GM21737 (cell line): ENCODE measurements at regions not wholly inside any gene's neighbourhood (a gene's known extent, or its start where the extent isn't known, plus 50 kb on each side); places are given as distances from the start of the nearest gene placed in this dataset.

Experiments
- ATAC-seq: cut with Tn5 transposase; IDR thresholded peaks from one replicate; pipeline ENCODE4 v1.9.1; 2021; ENCODE audit warnings: mild to moderate bottlenecking, moderate library complexity; ENCODE audit not compliant: unreplicated experiment

DNA sequence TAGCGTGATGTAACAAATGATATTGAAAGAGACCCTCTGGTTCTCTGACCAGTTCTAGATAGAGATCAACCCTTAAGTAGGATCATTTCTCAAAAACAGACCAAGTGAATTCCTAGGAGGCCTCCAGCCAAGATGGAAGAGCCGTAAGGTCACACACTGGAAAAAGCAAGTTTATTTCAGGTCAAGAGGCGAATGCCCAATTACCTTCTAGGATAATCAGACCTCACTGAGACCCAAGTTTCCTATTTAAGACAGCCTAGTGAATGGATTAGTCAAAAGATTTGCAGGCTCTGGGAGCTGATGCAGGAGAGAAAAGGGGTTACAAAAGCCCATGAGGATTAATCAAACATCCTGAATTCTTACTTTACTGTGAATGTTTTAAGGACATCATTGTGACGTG is 486.1 kb upstream of the NRP1 start:
- no peak for ATAC-seq

DNA sequence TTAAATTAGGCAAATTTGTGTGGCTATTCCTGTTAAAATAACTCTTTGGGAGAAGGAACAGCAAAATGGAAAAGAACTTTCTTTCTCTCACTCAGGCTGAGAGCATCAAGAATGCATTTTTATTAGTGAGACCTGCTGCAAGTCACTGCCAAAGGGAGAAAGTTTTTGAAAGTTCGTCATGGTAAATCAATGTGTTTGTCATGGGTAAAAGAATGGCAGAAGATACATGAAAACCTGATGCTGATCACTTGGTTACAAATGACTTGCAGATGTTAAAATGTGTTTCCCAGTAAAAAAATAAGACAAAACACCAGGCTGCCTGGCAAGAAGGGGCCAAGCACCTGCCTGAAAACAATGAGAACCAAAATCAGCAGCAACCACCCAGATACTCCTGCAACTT is 484.7 kb upstream of the NRP1 start:
- no peak for ATAC-seq

DNA sequence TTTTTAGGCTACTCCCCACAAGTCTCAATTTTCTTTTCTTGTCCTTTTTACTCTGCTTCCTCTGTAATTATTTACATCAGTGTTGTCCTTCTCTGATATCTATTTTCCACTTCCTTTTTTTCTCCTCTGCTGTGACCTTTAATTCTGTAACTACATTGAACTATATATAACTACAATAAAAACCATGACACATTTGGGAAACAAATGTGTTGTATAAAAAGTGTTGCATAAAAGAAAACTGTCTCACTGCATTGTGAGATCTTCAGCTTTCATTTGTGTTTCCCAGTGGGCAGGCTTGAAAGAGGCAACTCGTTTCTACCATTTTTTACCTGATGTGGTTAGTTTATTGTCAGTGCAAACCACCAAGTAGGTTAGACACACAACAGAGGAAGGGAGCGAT is 483.9 kb upstream of the NRP1 start:
- no peak for ATAC-seq

- ATAC-seq: no peak
Observed at GRCh38 chr10:33817605-33818004, 483.1 kb upstream of the NRP1 start.

- ATAC-seq: no peak
Observed at GRCh38 chr10:33815776-33816175, 481.3 kb upstream of the NRP1 start.

GRCh38 chr10:33813871-33814270 is 479.4 kb upstream of the NRP1 start:
- ATAC-seq: no peak

DNA sequence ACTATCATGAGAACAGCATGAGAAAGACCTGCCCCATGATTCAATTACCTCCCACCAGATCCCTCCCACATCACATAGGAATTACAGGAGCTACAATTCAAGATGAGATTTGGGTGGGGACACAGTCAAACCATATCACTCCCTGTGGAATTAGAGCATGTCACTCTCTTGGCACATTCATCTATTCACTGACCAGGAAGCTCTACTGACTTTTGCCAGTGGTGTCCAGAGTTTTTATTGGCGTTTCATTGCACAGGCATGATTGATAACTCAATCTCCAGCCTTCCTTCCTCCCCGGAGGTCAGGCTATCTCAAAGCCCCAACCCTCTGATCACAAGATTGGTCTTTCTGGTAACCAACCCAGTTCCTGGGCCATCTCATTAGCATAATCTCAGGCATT is 478.9 kb upstream of the NRP1 start:
- ATAC-seq: no peak

- ATAC-seq: no peak
Observed at GRCh38 chr10:33812586-33812985, 478.1 kb upstream of the NRP1 start.

DNA sequence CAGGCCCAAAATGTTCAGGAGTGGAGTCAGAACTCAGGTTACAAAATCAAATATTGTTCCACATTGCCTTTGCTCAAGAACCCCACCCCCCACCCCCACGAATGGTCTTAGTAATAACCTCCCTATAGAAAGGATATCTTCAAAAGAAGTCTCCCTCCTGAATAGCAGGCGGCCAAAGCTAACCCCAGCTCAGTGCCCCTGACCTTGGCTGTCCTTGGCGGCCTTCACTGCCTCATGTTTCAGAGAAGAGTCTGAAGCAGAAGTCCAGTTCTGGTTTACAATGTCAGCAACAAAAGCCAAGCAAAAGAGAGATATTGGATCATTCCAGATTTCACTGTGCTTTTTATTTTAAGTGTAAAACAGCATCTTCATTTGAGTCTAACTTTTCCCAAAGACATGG is 476.5 kb upstream of the NRP1 start:
- ATAC-seq: no peak

DNA sequence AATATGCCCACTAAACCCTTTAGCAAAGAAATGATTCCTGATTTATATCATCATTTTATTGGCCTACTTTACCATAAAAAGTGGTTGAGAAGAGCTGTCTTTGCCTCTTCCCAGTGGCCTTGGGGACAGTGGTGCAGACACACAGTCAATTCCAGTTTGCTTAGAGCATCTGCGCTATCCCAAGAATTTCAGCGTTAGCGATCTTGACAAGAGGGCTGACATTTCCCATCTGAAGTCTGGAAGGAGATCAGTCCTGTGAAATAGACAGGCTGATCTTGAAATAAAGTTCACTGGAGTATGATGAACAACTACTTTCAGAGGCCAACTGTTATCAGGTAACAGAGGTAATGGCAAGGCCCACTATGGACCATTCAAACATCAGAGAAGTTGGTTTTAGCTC is 475.3 kb upstream of the NRP1 start:
- ATAC-seq: no peak

- ATAC-seq: no peak
Observed at GRCh38 chr10:33808475-33808874, 474.0 kb upstream of the NRP1 start.

- no peak for ATAC-seq
Observed at GRCh38 chr10:33807531-33808359, 473.3 kb upstream of the NRP1 start.

DNA sequence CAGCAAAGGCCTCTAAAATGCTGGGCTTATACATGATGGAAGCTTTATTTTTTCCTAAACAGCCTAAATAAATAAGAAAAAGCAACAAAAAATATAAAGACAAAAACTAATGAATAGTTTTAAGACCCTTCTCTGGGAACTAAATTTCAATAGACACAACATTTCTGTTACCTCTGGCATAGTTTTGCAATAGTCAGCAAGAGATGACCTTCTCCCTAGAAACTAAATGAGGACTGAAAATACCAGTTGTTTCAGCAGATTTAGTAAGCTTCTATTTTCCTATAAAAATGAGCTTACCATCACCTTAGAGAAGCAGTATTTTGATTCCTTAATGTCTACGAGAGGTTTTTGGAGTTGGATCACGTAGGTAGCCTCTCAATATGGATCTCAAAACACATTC is 471.4 kb upstream of the NRP1 start:
- ATAC-seq: no peak

DNA sequence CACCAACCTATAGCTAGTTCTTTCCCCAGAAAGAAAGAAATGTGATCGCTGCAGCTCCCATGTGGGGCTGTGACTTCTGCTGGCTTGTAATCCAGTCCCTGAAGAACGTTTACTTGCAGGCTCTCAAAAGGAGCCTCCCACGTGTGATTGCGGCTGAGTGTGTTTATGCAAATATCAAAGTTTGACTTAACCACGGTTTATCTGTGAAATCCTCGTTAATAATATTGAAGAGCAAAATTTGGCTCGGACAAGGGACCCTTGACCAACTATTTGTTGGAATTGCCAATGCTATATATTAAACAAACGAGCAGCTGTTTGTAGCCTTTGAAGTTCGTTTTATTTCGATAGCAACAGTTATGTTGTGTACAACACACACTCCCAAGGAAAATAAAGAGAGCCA is 470.1 kb upstream of the NRP1 start:
- no peak for ATAC-seq

DNA sequence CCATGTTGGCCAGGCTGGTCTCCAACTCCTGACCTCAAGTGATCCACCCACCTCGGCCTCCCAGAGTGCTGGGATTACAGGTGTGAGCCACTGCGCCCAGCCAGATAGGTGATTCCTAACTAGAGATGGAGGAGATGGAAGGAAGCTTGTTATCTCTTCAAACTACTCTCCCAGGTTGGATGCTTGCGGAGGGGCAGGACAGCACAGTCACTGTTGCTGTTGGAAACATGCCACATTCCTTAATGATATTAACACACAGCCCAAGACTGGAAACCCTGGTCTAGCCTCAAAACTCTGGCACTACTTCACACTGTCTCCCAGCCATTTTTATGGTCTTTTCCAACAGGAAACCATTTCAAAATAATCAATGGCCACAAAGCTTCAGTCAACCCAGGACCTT is 468.8 kb upstream of the NRP1 start:
- no peak for ATAC-seq

- no peak for ATAC-seq
Observed at GRCh38 chr10:33802566-33802965, 468.1 kb upstream of the NRP1 start.

DNA sequence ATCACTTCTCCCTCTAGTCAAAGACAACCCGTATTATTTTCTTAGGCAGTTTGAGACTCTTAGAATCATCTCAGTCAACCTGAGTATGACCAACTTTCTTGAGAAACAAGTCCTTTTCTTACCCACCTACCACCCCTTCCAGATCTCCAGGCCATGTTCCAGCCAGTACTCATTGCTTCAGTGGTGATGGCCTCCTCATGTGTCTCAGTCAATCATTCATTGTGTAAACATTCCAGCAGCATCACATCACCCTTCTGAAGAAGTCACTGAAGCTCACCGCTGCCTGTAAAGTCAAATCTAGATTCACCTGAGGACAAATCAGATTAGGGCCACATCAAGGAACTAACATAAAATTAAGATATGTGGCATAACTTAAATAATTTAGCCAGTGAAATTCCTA is 467.2 kb upstream of the NRP1 start:
- no peak for ATAC-seq

DNA sequence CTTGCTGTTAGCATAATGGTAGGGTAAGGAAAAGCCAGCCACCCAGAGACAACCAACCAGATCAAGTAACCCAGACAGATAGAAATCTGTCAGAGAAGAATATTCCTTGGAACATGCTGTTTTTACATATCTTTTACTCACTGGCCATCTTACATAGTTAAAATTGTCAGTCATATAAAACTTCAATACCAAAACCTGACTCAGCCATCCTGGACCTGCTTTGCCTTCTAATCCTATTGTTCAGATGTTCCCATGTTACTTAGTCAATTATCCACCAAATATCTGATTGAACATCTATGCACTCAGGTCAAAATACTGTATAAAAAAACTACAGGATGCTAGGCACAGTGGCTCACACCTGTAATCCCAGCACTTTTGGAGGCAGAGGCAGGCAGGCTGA is 466.5 kb upstream of the NRP1 start:
- no peak for ATAC-seq

GRCh38 chr10:33800545-33800944 is 466.1 kb upstream of the NRP1 start:
- ATAC-seq: no peak

DNA sequence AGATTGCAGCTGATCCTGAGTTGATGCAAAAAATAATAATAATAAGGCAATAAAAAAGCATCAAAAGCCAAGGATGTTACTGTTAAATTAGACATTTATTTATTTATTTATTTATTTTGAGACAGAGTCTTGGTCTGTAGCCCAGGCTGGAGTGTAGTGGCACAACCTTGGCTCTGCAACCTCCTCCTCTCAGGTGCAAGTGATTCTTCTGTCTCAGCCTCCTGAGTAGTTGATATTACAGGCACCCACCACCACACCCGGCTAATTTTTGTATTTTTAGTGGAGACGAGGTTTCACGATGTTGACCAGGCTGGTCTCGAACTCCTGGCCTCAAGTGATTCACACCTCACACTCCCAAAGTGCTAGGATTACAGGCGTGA is 465.5 kb upstream of the NRP1 start:
- ATAC-seq: no peak

GRCh38 chr10:33799281-33799943 is 464.9 kb upstream of the NRP1 start:
- no peak for ATAC-seq

DNA sequence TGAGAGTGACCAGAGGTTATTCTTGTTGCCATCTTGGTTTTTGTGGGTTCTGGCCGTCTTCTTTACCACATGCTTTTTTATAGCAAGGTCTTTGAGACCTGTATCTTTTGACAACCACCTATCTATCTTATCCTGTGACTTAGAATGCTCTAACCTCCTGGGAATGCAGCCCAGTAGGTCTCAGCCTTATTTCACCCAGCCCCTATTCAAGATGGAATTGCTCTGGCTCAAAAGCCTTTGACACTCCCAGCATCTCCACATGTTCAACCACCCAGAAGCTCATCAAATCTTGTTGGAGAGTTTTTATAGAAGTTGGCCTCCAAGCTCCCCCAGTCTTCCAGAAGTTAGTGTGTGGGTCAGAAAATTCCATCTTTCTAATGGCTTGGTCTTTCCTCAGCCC is 464.3 kb upstream of the NRP1 start:
- no peak for ATAC-seq

GRCh38 chr10:33796680-33797079 is 462.2 kb upstream of the NRP1 start:
- no peak for ATAC-seq
